Fibroblast of peridontal ligament (primary cell): ENCODE measurements at regions not wholly inside any gene's neighbourhood (a gene's known extent, or its start where the extent isn't known, plus 50 kb on each side); places are given as distances from the start of the nearest gene placed in this dataset.
"Not testable (repeated sequence)": the region's sequence is repeated elsewhere in the genome, so short reads cannot be mapped to it uniquely, and the experiment has no call there.

Source experiments
- DNase-seq: peaks from one replicate; pipeline ENCODE4 v3.0.0-alpha.2; 2010; ENCODE audit errors: extremely low read depth

GRCh38 chr9:29212397-29213387, 1639.4 kb upstream of the C9orf72 start:
- DNase-seq, result no peak

- DNase-seq, result no peak
Observed at GRCh38 chr9:29213417-29214153, 1640.3 kb upstream of the C9orf72 start, which contains the start of gene LINGO2. Gene LINGO2 (minus strand): TSS chr9:29213601.

- no peak for DNase-seq
Observed at GRCh38 chr9:29214154-29214689, 1640.9 kb upstream of the C9orf72 start.

DNA sequence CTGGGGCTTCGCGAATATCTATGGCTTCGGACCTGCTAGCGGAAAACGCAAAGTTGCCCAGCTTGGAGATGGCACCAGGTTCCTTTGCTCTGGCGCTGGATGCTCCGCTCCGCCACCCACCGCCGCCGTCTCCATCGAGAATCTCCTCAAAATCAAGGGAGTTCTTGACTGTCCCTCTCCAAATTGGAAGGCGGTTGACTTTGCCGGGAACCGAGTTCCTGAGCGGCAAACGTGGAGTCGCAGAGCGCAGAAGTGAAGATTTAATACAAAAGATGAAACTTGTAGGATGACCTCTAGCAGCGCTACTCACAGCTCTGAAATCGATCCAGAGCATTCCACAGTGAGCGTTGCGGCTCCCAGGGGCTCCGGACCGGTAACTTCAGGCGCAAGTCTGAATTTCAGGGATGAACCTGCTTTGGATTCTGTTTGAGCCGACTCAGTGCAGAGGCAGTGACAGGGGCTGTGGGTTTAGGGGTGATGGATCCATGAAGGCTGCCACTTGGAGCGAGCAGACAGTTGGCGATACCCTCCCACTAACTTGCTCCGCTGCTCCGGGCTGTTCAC, 1641.5 kb upstream of the C9orf72 start:
- DNase-seq, result no peak

GRCh38 chr9:29217966-29218365, 1644.7 kb upstream of the C9orf72 start:
- DNase-seq, result no peak

DNA sequence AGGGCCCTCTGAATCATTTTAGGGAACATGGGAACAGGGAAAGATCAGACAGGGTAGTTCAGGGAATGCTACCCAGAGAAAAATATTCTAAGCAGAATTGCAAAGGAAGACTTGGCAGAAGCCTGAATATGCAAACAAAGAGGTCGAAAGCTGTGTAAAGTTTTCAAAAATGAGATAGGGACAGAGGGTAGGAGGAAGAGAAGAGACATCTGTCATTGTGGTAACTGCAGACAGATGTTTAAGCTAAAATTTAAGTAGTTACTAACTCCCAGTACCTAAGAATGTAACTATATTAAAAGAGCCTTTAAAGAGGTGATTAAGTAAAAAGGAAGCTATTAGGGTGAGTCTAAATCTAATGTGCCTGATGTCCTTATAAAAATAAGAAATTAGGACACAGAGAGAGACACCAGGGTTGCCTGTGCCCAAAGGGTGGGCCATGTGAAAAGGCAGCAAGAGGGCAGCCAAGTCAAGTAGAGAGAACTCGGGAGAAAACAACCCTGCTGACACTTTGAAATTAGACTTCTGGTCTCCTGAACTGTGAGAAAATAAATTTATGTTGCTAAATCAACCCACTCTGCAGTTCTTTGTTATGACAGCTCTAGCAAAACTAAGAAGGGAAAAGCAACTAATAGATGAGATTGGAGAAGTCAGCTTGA, 1647.4 kb upstream of the C9orf72 start:
- DNase-seq, result no peak

DNA sequence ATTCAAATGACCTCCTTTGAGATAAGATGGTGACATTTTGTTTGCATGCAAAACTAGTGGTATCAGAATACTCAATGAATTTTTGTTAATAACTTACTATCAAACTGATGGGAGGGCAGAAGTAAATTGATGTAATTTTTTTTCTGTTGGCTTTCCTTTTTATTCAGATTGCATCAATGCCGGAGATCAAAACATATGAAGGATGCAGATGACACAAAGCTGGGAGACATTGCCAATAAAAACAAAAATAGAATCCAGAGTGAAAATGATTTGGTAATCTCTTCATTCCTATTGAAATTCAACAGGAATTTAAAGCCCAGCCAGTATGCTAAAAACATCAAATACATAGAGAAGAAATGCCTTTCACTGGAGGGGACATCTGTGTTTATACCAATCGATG, 1655.3 kb upstream of the C9orf72 start:
- no peak for DNase-seq

DNA sequence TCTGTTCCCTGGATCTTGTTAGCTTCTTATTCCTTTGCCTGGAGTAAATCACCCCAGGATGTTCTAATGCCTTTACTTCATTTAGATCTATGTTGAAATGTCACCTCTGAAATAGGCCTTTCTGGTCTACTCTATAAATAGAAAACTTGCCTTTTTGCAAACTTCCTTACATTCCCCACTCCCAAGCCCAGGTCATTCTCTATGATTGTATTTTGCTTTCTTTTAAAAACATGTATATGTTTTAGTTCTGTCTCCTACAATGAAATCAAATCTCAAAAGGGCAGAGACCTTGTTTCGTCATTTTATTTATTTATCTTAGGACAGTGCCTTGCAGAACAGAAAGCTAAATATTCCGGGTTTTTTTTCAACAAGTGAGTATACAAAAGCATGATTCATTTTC, 1657.7 kb upstream of the C9orf72 start:
- DNase-seq, result no peak

- DNase-seq, result no peak
Observed at GRCh38 chr9:29233193-29233592, 1659.9 kb upstream of the C9orf72 start.

- DNase-seq, result no peak
Observed at GRCh38 chr9:29241320-29241719, 1668.0 kb upstream of the C9orf72 start.

DNA sequence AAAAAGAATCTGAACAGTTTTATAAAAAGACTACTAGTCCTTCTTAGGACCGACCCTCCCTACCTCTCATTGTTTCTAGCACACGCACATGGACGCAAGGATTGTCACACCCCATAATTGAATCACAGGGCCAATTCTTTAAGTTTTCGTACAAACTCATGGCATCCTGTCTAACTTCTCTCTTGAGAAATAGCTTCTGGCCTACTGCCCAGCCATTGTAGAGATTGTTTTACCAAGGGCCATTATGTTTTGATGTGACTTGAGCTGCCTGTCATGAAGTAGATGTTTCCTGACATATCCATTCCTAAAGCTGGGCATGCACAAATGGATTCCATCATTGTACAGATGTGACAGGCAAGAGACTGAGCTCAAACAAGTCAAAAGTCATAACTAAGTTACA, 1672.1 kb upstream of the C9orf72 start:
- DNase-seq, result no peak

DNA sequence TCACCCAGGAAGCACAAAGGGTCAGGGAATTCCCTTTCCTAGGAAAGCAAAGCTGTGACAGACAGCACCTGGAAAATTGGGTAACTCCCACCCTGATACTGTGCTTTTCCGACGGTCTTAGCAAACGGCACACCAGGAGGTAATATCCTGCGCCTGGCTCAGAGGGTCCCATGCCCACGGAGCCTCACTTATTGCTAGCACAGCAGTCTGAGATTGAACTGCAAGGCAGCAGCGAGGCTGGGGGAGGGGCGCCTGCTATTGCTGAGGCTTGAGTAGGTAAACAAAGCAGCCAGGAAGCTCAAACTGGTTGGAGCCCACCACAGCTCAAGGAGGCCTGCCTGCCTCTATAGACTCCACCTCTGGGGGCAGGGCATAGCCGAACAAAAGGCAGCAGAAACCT, 1697.1 kb upstream of the C9orf72 start:
- DNase-seq, result not testable (repeated sequence)

GRCh38 chr9:29282121-29282520, 1708.8 kb upstream of the C9orf72 start:
- DNase-seq, result no peak

- no peak for DNase-seq
Observed at GRCh38 chr9:29285818-29286217, 1712.5 kb upstream of the C9orf72 start.

DNA sequence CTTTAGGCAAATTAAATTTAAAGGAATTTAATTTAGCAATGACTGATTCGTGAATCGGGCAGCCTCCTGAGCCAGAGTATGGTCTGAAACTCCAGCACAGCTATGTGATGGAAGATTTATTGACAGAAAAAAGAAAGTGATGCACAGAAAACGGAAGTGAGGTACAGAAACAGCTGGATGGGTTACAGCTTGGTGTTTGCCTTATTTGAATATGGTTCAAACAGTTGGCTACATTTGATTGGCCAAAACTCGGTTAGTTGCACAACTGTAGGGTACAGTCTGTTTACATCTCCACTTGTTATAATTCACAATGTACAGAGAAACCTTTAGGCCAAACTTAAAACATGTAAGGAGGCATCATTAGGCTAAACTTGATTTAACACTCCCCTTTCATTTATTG, 1716.1 kb upstream of the C9orf72 start:
- no peak for DNase-seq

DNA sequence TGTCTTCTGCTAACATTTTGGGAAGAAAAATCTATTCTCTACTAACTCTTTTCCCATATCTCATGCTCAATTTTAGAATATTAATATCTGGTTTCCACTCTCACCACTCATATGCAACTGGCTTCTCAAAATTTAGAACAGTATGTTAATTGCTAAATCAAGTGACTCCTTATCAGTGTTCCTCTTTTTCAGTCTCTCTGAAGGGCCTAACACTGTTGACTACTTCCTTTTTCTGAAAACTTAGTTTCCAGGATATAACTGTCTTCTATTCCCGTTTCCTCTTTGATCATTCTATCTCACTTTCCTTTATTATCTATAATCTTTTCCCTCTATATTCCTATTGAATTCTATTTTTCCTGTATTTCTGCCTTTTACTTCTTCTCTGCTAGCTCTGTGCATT, 1717.2 kb upstream of the C9orf72 start:
- no peak for DNase-seq

- no peak for DNase-seq
Observed at GRCh38 chr9:29297592-29297991, 1724.3 kb upstream of the C9orf72 start.

DNA sequence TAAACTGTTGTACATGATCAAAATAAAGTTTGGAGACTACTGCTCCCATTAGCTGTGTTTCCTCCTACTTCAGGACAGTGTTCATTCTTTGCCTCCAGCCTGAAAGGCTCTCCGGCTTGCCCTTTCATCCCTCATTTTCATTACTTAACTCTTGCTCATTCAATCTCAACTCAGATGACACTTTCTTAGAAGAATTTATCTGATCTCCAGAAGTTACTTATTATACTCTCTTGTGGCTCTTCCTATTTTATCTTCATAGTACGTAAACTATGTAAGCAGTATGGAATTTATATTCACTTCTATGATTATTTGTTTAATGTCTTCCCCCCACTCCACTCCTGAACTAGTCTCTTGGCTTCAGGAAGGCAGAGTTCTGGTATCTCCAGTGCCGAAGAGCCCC, 1737.9 kb upstream of the C9orf72 start:
- DNase-seq, result no peak

GRCh38 chr9:29312327-29312726, 1739.0 kb upstream of the C9orf72 start:
- DNase-seq, result no peak

- no peak for DNase-seq
Observed at GRCh38 chr9:29319736-29320513, 1746.6 kb upstream of the C9orf72 start.

DNA sequence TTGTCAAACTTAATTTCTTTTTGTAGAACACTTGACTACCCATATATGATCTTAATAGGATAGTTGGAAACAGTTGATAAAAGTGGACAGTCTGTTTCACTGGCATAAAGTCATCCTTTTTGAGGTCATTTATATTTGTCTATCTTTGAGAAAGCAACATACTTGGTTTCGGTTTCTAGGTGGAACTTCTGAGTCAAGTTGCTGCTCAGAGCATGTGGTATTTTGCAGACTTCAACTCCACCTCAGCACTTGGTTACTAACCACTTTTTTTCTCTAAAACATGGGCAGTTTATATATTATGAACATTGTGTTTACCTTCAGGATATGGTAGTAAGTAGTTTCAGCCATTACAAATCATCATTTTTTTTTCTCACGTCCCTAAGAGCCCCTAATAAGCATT, 1749.0 kb upstream of the C9orf72 start:
- no peak for DNase-seq
